ENCODE measurements at regions not wholly inside any gene's neighbourhood (a gene's known extent, or its start where the extent isn't known, plus 50 kb on each side); places are given as distances from the start of the nearest gene placed in this dataset.

- TF ChIP-seq PATZ1 (CRISPR knock-in tag; IDR thresholded peaks at IDR 0.05; ENCODE audit: borderline replicate concordance), result no peak
- TF ChIP-seq ZFP3 (CRISPR knock-in tag; IDR thresholded peaks at IDR 0.05), result no peak
- no peak for TF ChIP-seq CSRNP3 (CRISPR knock-in tag; IDR thresholded peaks at IDR 0.05)
- TF ChIP-seq GLIS3 (CRISPR knock-in tag; IDR thresholded peaks at IDR 0.05), result no peak
- no peak for TF ChIP-seq TOX (CRISPR knock-in tag; IDR thresholded peaks at IDR 0.05; ENCODE audit: borderline replicate concordance)
- no peak for TF ChIP-seq RARB (CRISPR knock-in tag; IDR thresholded peaks at IDR 0.05)
- no peak for TF ChIP-seq CREB5 (CRISPR knock-in tag; IDR thresholded peaks at IDR 0.05; ENCODE audit: low read depth)
- no peak for TF ChIP-seq ZNF8 (CRISPR knock-in tag; IDR thresholded peaks at IDR 0.05)
- no peak for TF ChIP-seq SNAI2 (CRISPR knock-in tag; IDR thresholded peaks at IDR 0.05)
- no peak for TF ChIP-seq ZNF565 (CRISPR knock-in tag; conservative IDR thresholded peaks at IDR 0.05; ENCODE audit: low read depth)
- TF ChIP-seq TCF4 (CRISPR knock-in tag; IDR thresholded peaks at IDR 0.05; ENCODE audit: borderline replicate concordance), result no peak
- TF ChIP-seq ZFP30 (CRISPR knock-in tag; IDR thresholded peaks at IDR 0.05), result no peak
- no peak for TF ChIP-seq ISL1 (CRISPR knock-in tag; IDR thresholded peaks at IDR 0.05)
Measured at GRCh38 chr7:45413419-45413818, 160.7 kb upstream of the ADCY1 start.

All from SK-N-SH treated with all-trans-retinoic acid at 6 μM for 48 hours (cell line).